ENCODE measurements at regions not wholly inside any gene's neighbourhood (a gene's known extent, or its start where the extent isn't known, plus 50 kb on each side); places are given as distances from the start of the nearest gene placed in this dataset.
"Not testable (repeated sequence)": the region's sequence is repeated elsewhere in the genome, so short reads cannot be mapped to it uniquely, and the experiment has no call there.

DNA sequence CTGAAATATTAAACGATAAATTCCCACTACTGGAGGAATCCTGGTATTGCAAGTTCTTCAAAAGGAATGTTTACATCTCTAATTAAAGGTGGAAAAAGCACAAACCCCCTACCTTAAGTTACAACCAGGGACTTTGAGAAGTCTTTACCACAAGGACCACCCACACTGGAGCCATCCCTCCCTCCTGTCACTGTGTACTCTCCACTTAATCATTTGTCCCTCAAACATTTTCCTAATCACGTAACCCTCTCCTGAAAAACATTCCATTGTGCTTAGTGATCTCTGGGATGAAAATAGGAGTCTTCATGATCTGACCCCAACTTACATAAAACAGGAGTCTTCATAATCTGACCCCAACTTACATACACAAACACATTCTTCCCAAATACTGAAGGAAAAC, 85.7 kb downstream of the SUCLG1 start:
- DNase-seq (ENCODE audit: low spot score) = no peak

DNA sequence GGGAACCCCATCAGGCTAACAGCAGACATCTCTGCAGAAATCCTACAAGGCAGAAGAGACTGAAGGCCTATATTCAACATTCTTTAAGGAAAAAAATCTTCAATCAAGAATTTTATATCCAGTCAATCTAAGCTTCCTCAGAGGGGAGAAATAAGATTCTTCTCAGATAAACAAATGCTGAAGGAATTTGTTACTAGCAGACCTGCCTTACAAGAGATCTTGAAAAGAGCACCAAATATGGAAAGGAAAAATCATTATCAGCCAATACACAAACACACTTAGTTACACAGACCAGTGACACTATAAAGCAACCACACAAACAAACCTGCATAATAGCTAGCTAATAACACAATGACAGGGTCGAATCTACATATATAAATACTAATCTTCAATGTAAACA, 96.5 kb downstream of the SUCLG1 start:
- no peak for DNase-seq (ENCODE audit: low spot score)

DNA sequence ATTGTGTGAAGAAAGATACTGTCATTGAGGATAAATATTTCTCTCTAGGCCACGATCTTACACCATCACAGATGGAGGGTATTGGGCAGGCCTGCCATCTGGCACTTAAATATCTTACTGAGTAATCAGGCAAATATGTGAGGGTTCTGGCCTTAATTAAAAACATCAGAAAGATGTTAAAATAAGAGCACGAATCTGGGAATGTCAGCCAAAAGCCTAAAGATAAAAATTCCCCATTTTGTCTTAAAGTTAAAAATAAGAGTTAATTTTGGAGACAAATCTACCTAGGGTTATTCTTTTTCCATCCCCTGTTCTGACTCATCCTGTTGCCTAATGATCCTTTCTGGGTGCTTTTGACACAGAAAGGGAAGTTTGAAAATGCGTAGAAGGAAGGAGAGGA, 121.0 kb downstream of the SUCLG1 start:
- peak; percentile 64 for DNase-seq (ENCODE audit: low spot score)

DNA sequence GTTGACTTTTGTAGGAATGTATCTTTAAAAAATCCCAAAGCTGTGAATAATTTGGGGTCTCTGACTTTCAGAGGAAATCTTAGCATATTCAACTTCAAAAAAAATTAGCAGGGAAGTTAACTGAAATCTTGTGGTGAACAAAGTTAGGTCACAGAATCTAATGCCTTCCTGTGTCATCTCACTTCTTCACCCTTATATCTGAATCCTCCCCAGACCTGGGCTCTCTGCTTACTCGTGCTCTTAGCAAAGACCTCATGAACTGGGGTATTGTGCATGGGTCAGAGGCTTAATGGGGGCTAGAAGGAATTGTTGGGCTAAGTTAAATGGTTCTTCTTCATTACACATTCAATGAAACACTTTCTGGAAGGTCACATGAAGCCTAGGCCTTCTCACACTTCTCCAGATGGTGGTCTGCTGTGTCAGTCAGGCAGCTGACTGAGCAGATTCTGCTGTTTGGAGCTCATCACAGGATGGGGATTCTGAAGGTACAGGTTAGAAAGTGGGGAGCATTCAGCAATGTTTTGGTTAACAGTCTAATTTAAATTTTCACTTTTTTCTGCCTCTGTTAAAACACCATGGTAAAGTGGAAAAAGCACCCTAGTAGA, 131.3 kb downstream of the SUCLG1 start:
- DNase-seq (ENCODE audit: low spot score) = no peak

DNA sequence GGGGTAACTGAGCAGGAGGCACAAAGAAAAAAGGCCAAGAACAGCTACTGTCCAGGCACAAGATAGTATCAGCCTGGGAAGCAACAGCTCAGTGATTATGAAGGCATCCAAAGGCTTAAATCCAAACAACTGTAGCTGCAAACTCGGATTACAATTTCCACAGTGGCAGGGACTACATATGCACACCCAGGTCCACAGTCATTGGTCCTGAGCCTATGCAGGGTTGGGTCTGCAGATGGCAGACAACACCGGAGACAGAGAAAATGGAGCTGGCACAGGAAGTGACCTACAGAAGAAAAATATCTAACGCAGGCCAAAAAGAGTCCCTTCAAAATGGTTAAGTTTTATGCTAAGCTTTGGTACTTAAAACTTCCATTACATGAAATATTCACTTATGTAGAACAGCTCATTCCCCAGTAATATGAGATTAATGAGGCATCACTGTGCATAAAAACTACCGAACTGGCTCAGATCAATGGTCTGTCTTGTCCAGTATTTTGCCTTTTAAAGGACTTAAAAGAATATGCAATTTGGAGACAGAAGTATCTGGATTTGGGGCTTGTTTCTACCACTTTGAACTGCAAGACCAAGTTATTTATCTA, 132.1 kb downstream of the SUCLG1 start:
- no peak for DNase-seq (ENCODE audit: low spot score)

DNA sequence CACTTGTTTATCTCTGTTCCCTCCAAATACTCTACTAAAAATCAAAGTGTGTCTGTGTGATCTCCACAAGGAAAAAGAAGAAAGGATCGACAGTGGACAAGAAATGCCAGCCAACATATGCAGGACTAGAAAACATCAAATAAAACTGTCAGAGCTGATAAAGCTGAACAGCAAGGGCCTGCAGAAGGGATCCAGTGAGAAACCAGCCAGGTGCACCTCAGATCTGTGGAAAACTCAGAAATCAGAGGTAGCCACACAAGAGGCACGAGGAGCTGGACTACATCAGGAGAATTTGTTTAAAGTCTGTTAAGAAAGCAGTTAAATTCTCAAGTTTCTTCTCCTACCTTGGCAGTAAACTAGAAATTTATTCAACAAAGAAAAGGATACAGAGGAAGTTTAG, 135.2 kb downstream of the SUCLG1 start:
- no peak for DNase-seq (ENCODE audit: low spot score)

DNA sequence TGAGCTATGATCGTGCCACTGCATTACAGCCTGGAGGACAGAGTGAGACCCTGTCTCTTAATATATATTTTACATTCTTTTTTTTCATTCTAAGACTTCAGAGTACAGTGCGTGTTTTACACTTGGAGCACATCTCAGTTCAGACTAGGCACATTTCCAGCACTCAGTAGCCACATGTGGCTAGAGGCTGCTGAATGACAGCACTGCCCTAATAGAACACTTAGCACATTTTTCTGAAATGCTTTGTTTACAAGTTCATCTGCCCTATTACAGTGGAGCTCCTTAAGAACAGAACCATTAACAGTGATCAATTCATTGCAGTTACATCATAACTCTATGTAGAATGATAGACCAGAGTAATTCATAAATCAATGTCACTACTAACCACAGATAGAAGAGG, 138.1 kb downstream of the SUCLG1 start:
- no peak for DNase-seq (ENCODE audit: low spot score)

DNA sequence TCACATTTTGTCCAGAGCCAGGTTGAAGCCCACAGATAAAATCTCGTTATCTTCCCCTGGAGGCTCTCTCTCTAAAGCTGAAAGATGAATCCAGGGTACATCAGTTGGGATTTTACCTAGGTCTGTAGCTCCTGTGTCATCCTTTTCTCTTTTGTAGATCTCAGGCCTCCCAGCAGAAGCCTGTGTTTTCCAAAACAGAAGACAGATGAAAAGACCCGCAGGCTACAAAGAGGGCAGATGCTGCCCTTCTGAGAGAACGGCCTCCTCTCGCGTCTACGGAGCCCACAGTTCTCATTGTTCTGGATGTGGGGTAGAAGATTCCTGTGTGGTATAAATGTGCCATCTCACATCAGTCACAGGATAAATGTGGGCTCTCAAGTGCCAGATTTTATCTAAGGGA, 139.5 kb downstream of the SUCLG1 start:
- DNase-seq (ENCODE audit: low spot score) = no peak

DNA sequence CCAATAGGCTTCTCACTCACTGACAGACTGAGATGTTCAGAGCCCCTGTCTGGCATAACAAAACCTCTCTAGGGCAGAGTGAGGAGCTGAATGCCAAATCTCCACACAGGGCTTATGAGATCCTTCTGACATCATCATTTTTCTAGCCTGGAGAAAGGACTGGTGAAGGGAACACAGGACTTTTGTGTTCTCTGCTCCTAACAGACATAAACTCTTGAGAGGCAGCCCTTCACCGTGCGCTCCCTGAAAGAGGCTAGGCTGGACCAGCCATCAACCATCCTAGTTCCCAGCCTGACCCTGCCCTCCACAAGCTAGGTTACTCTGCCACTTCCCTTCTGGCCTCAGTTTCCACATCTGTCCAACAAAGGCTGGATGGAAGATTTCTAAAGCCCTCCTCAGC, 141.9 kb downstream of the SUCLG1 start:
- no peak for DNase-seq (ENCODE audit: low spot score)

DNA sequence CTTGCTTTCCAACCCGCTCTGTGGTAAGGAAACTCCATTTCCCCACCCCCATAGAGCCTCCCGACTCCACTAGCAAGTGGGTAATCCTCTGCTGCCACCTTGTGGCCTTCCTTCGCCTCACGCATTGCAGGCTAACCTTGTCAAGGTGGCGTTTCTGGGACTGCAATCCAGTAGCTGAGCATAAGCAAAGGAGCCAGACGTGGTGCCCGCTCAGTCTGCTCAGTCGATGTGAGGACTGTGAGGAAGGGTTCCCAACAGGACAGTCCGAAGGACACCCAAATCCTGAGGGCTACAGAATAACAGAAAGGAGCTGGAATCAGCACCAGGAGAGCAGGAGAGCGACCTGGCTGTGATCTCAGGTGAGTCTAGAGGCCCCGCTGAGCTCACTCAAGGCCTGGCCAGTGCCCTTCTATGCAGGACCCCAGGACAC, 144.2 kb downstream of the SUCLG1 start:
- DNase-seq (ENCODE audit: low spot score) = peak; percentile 86

DNA sequence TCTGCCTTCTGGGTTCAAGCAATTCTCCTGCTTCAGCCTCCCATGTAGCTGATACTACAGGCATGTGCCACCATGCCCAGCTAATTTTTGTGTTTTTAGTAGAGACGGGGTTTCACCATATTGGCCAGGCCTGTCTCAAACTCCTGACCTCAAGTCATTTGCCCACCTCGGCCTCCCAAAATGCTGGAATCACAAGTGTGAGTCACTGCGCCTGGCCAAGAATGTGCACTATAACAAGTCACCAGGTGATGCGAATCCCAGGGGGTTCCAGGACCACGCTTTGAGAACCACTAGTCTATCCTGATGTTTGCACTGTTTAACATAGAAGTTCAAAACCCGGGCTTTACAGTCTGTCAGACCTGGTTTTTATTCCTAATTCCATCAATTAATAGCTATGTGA, 144.8 kb downstream of the SUCLG1 start:
- DNase-seq (ENCODE audit: low spot score) = no peak

DNA sequence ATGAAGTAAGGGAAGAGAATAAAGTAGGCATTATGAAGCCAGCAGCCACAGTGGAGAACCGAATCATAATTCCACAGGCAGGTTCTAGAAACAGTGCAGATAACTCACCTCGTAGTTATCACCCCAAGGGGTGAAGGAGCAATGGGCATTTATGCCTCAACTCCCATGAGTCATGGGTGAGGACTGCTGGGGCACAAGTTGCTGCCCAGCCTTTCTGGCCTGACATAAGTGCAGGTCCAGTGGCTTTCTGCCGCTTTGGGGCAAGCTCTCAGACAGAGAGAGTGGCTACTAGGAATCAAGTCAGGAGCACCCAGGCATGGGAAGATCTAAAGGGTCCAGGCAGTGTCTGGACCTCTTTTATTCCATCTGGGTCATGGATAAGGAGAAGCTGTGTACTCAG, 149.8 kb downstream of the SUCLG1 start:
- no peak for DNase-seq (ENCODE audit: low spot score)

DNA sequence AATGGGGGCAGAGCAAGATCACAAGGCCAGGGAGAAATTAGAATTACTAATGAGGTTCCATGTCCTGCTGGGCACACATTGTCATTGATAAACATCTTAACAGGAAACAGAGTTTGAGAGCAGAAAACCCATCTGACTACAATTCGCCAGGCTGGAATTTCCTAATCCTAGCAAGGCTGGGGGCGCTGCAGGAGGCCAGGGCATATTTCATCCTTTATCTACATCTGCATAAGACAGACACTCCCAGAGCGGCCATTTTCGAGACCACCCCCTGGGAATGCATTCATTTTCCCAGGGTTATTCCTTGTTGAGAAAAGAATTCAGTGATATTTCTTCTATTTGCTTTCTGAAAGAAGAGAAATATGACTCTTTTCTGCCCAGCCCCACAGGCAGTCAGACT, 152.7 kb downstream of the SUCLG1 start:
- DNase-seq (ENCODE audit: low spot score) = no peak

DNA sequence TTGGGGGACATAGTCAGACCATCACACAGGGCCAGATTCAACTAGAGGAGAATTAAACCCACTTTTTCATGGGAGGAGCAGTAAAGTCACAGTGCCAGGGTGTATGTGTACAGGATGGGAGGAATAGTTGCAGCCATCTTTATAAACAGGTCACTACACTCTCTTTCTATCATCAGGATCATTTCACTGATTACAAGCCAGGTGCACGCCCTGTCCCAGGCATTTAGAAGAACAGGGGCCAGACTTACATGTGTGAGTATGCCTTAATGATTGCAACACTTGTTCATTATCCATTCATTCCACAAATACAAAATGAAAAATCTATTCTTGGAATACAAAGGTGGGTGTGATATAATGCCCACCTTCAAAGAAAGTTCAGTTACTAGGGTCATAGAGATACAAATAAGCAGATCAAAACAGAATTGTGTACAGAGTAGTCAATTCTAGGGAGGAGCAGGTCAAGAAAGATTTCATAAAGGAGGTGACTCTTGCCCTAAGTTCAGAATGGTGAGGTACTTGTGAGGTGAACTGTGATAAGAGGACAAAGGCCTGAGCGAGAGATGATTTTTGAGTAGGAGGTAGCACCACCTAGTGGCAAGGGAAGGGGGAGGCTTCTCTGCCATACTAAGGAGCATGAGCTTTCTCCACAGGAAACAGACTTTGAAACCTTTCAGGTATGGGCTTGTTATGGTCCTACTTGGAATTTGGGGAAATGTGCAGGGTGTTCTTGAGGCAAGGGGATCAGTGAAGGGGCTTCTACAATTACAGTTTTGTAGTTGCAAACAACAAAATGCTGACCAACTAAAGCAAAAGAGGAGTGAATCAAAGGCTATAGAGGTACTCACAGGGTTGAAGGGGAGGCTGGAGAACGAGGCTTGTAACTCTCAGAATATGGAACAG, 156.3 kb downstream of the SUCLG1 start:
- peak; percentile 82 for DNase-seq (ENCODE audit: low spot score)

DNA sequence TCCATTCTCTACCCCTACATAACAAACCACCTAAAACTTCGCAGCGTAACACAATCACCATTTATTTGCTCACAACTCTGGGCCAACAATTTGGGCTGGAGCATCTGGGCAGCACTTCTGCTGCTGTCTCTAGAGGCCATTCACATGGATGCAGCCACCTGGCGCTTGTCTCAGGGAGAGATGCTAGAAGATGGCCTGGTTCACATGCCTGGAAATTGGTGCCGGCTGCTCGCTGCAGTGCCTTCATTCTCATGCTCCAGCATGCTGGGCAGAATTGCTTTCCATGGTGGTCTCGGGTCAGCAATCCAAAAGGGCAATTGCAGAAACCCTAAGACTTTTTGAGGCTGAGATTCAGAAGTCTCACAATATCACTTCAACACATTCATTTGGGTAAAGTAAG, 157.4 kb downstream of the SUCLG1 start:
- no peak for DNase-seq (ENCODE audit: low spot score)

DNA sequence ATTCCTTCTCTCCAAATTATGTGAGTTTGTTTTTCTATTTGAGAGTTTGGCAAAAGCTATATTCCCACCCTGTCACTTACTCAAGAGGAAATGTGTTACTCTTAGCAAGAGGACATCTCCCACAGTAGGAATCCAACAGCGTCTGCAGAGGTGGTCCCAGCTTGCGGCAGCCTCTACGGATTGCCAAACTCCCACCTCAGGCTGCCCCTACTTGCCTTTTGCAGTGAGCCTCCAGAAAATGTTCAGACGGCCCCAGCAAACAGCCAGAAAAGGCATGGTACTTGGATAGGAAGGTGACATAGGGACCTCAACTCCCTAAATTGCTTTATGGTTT, 158.4 kb downstream of the SUCLG1 start:
- no peak for DNase-seq (ENCODE audit: low spot score)

DNA sequence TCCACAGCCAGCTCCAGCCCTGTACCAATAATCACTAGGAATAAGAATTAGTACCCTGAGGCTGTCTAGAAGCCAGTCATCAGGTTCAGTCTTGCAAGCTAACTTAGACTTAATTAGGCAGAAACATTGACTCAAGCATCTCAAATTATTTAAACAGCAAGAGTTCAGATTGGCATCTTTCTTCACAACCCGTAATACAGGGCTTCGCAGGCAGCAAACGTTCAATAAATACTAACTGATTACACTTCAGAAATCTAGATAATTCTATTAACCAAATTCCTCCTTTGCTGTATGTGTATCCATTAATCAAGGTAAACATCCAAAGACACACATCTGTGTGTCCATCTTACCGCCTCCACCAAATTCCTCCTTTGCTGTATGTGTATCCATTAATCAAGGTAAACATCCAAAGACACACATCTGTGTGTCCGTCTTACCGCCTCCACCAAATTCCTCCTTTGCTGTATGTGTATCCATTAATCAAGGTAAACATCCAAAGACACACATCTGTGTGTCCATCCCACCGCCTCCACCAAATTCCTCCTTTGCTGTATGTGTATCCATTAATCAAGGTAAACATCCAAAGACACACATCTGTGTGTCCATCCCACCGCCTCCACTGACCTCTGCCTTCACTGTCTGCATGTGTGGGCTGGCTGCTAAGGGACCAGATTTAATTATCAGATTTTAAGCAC, 158.9 kb downstream of the SUCLG1 start:
- not testable (repeated sequence) for DNase-seq (ENCODE audit: low spot score)

DNA sequence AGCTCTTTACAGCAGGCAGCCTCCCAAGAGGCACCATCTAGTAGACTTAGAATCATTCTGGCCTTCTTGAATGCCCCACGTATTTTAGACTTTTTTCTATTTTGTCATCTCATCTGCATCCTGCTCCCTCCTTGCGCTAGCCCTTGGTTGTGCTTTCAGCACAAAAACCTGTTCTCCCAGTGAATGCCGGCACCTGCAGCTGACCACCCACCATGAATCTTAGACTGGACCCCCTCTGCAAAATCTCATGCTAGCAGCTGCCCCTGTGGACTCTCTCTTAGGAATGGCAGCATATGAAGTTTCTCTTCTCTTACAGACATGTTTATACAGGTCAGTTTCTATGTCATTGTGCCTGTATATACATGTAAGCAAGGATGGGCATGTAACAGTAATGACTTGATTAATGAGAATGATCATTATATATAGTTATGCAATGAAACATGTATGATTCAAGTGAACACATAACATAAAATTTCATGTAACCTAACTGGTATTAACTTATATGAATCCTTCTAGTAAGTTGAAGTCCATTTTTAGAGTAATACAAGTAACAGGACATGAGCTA, 159.8 kb downstream of the SUCLG1 start:
- no peak for DNase-seq (ENCODE audit: low spot score)

DNA sequence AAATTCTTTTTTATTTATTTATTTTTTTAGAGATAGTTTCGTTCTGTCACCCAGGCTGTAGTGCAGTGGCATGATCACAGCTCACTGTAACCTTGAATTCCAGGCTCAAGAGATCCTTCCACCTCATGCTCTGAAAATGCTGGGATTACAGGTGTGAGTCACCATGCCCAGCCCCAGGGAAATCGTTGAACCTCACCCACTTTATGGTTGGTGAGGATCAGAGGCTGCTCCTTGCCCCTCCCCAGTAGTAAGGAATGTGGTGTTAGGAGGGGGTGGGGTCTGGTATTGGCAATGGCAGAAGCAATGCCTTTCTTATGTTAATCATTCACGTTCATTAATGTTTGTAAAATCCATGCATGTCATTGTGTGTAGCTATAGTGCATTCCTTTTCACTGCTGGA, 161.9 kb downstream of the SUCLG1 start:
- DNase-seq (ENCODE audit: low spot score) = no peak

DNA sequence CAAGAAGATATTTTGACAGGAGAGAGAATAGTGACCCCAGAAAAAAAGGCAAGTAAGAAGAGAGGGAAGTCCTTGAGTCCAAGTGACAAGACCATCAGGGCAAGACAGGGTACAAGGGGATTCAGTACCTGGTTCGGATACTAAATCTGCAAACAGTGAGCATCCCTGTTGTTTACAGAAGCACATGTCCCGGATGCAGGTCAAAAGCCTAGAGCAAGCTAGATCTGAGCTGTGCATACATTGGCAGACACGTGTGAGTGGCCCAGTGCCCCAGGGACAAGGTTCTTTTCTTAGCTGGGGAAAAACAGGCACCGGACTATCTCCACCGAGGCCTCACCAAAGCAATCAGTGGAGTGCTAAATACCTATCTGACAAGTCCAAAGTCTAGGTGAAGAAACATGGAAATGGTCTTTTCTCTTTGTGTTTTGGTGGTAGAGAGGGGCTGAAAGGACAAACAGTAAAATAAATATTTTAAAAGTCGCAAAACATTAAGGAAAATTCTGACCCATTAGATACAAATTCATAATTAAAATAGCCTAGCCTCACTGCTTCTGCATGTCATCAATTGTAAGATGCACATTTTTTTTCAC, 165.2 kb downstream of the SUCLG1 start:
- no peak for DNase-seq (ENCODE audit: low spot score)

DNA sequence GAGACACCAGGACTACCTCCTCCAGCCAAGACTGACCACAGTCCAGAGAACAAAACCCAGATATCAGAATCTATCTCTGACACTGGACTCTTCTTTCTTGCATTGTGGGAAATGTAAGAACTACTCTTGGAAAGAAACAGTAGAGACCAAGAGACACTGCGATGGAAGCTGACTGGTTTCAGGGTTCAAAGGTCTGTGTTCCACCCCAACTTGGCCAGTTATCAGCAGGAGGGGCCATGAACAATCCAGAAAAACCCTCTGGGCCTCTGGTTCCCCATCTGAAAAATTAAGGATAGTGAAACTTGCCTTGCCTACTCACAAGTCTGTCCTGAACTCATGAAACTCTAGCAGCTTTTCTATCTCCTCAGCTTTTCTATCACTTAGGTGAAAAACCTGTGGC, 166.5 kb downstream of the SUCLG1 start:
- DNase-seq (ENCODE audit: low spot score) = no peak

DNA sequence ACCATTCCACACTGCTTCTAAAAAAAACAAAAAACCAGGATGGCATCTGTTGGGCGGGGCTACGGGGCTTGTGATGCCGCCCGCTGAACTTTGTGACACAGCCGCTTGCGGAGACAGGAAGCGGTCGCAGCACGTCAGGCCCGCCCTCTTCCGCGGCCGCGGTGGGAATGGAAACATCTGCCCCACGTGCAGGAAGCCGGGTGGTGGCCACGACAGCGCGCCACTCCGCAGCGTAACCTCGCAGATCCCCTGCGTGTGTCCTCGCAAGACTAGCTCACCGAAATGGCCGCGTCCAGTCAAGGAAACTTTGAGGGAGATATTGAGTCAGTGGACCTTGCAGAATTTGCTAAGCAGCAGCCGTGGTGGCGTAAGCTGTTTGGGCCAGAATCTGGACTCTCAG, 168.5 kb downstream of the SUCLG1 start:
- DNase-seq (ENCODE audit: low spot score) = no peak

Measured in GM03348 (cell line).